SK-N-SH (cell line): ENCODE measurements at regions not wholly inside any gene's neighbourhood (a gene's known extent, or its start where the extent isn't known, plus 50 kb on each side); places are given as distances from the start of the nearest gene placed in this dataset.

ENCODE experiments used
- CTCF ChIA-PET: fragments of 300-600, 350-600 bp; formaldehyde crosslinking; extraction: SDS; loops from one replicate; lab custom pipeline; 2021; lab: Yijun Ruan, JAX
- POLR2A ChIA-PET: fragments of 350-600 bp; sonication (Branson Sonifier 250); formaldehyde crosslinking; extraction: SDS; loops from one replicate; lab custom pipeline; 2020; ENCODE audit warnings: antibody characterized with exemption, inconsistent platforms; lab: Yijun Ruan, JAX
- DNase-seq: peaks from one replicate; pipeline ENCODE4 v3.0.0; 2012
- H2AFZ ChIP-seq: fragments of 200-600 bp; sonication (generic); 2 replicates; pipeline ENCODE4 v1.8.1; 2016; ENCODE audit warnings: antibody characterized with exemption, mild to moderate bottlenecking, low read depth
- H3F3A ChIP-seq: fragments of 200-600 bp; sonication (generic); replicated peaks from 2 replicates; pipeline ENCODE3; 2016; ENCODE audit warnings: antibody characterized with exemption, mild to moderate bottlenecking; ENCODE audit not compliant: insufficient read depth
- H3K27ac ChIP-seq, 2 experiments: fragments of 200-500 bp in 1 of 2; fragments of 200-600 bp in 1 of 2; sonication (Bioruptor generic) in 1 of 2; sonication (generic), shearing (Covaris generic) in 1 of 2; 2 replicates each; pipeline versions ENCODE4 v1.5.1 to v1.6.1; 2014 to 2016; ENCODE audit warnings: low read depth in 2 of 2, inconsistent platforms in 1 of 2, low read length in 1 of 2, mild to moderate bottlenecking in 1 of 2, mixed read lengths in 1 of 2
- H3K27me3 ChIP-seq: fragments of 200-600 bp; sonication (generic), shearing (Covaris generic); 2 replicates; pipeline ENCODE4 v1.6.1; 2016; ENCODE audit warnings: mixed run types; ENCODE audit not compliant: insufficient read depth
- H3K36me3 ChIP-seq, 2 experiments: fragments of 200-500 bp in 1 of 2; fragments of 200-600 bp in 1 of 2; sonication (Bioruptor generic) in 1 of 2; sonication (generic) in 1 of 2; replicated peaks in 1 of 2; 2 replicates each; pipeline versions ENCODE3 to v1.5.1; 2014 to 2016; ENCODE audit warnings: low read length in 1 of 2, mild to moderate bottlenecking in 1 of 2; ENCODE audit not compliant: insufficient read depth in 2 of 2, control insufficient read depth in 1 of 2
- H3K4me1 ChIP-seq, 2 experiments: fragments of 200-500 bp in 1 of 2; fragments of 200-600 bp in 1 of 2; sonication (Bioruptor generic) in 1 of 2; sonication (generic), shearing (Covaris generic) in 1 of 2; 2 replicates each; pipeline versions ENCODE4 v1.5.1 to v1.6.1; 2014 to 2016; ENCODE audit warnings: low read depth in 1 of 2, low read length in 1 of 2, mixed run types in 1 of 2; ENCODE audit not compliant: insufficient read depth in 2 of 2, control insufficient read depth in 1 of 2
- H3K4me2 ChIP-seq: fragments of 200-600 bp; sonication (generic), shearing (Covaris generic); 2 replicates; pipeline ENCODE4 v1.6.1; 2017; ENCODE audit warnings: mixed run types
- H3K4me3 ChIP-seq, 2 experiments: fragments of 200-500 bp in 1 of 2; fragments of 200-600 bp in 1 of 2; sonication (Bioruptor generic) in 1 of 2; sonication (generic), shearing (Covaris generic) in 1 of 2; 2 replicates each; pipeline versions ENCODE4 v1.5.1 to v1.8.1; 2014 to 2016; ENCODE audit warnings: low read depth in 2 of 2, inconsistent platforms in 1 of 2, low read length in 1 of 2, mild to moderate bottlenecking in 1 of 2, mixed read lengths in 1 of 2, moderate library complexity in 1 of 2
- H3K79me2 ChIP-seq: fragments of 200-600 bp; sonication (generic); 2 replicates; pipeline ENCODE4 v1.8.1; 2017; ENCODE audit warnings: mild to moderate bottlenecking; ENCODE audit not compliant: insufficient read depth
- H3K9ac ChIP-seq: fragments of 200-600 bp; sonication (generic); 2 replicates; pipeline ENCODE4 v1.6.1; 2017; ENCODE audit warnings: mixed run types
- H3K9me2 ChIP-seq: fragments of 200-600 bp; sonication (generic); 2 replicates; pipeline ENCODE4 v1.6.1; 2017; ENCODE audit warnings: mixed run types
- H3K9me3 ChIP-seq: fragments of 200-600 bp; sonication (generic); 2 replicates; pipeline ENCODE4 v1.6.1; 2017; ENCODE audit warnings: mixed run types, mild to moderate bottlenecking, moderate library complexity
- H4K20me1 ChIP-seq: fragments of 200-600 bp; sonication (generic); 2 replicates; pipeline ENCODE4 v1.6.1; 2017; ENCODE audit warnings: mild to moderate bottlenecking, mixed run types; ENCODE audit not compliant: insufficient read depth
- ELF1 ChIP-seq: IDR thresholded peaks from 2 replicates; pipeline ENCODE4 v1.4.0; 2012
- EP300 ChIP-seq, 2 experiments: IDR thresholded peaks; 2 replicates each; pipeline versions ENCODE4 v1.4.0 to v1.6.1; 2012; ENCODE audit warnings: borderline replicate concordance in 1 of 2, low read depth in 1 of 2, low read length in 1 of 2
- EZH2phosphoT487 ChIP-seq: fragments of 200-600 bp; sonication (generic); IDR thresholded peaks from 2 replicates; pipeline ENCODE4 v1.6.1; 2017; ENCODE audit warnings: low read depth, mixed run types, mild to moderate bottlenecking, antibody characterized with exemption, moderate library complexity, borderline replicate concordance
- GATA2 ChIP-seq: sonication (generic); formaldehyde crosslinking; IDR thresholded peaks from 2 replicates; pipeline ENCODE4 v1.5.0; 2020; ENCODE audit warnings: mild to moderate bottlenecking, missing genetic modification reagents
- JUND ChIP-seq: IDR thresholded peaks from 2 replicates; pipeline ENCODE4 v1.4.0; 2012
- NRF1 ChIP-seq: IDR thresholded peaks from 2 replicates; pipeline ENCODE4 v1.6.1; 2012; ENCODE audit warnings: low read depth, mild to moderate bottlenecking, low read length
- RAD21 ChIP-seq: IDR thresholded peaks from 2 replicates; pipeline ENCODE4 v1.6.1; 2012; ENCODE audit warnings: mild to moderate bottlenecking, low read length
- RCOR1 ChIP-seq: fragments of 150-350 bp; IDR thresholded peaks from 2 replicates; pipeline ENCODE4 v1.6.1; 2017; ENCODE audit warnings: antibody characterized with exemption, low read length
- REST ChIP-seq: IDR thresholded peaks from 2 replicates; pipeline ENCODE4 v1.6.1; 2012; ENCODE audit warnings: mild to moderate bottlenecking, low read depth, low read length, moderate library complexity
- RXRA ChIP-seq: IDR thresholded peaks from 2 replicates; pipeline ENCODE4 v1.4.0; 2012; ENCODE audit warnings: low read depth, mild to moderate bottlenecking, borderline replicate concordance
- SIN3A ChIP-seq: IDR thresholded peaks from 2 replicates; pipeline ENCODE4 v1.6.1; 2012; ENCODE audit warnings: low read depth, mild to moderate bottlenecking, low read length, moderate library complexity, borderline replicate concordance
- SMC3 ChIP-seq: IDR thresholded peaks from 2 replicates; pipeline ENCODE4 v1.6.1; 2012; ENCODE audit warnings: low read depth, low read length, improper control_type of control experiment
- TAF1 ChIP-seq: IDR thresholded peaks from 2 replicates; pipeline ENCODE4 v1.6.1; 2012; ENCODE audit warnings: low read depth, mild to moderate bottlenecking, low read length, moderate library complexity, borderline replicate concordance
- TCF12 ChIP-seq: IDR thresholded peaks from 2 replicates; pipeline ENCODE4 v1.4.0; 2012
- TEAD4 ChIP-seq: IDR thresholded peaks from 2 replicates; pipeline ENCODE4 v1.4.0; 2012; ENCODE audit warnings: mild to moderate bottlenecking, borderline replicate concordance; ENCODE audit not compliant: insufficient read depth
- USF1 ChIP-seq: IDR thresholded peaks from 2 replicates; pipeline ENCODE4 v1.4.0; 2012; ENCODE audit warnings: low read depth, borderline replicate concordance
- YY1 ChIP-seq: IDR thresholded peaks from 2 replicates; pipeline ENCODE4 v1.4.0; 2012; ENCODE audit warnings: low read depth, mild to moderate bottlenecking
- WGBS: methylation state at CpG from one replicate; pipeline ENCODE4 v1.1.6; 2017; ENCODE audit warnings: low lambda C conversion rate; 5-methylcytosine and 5-hydroxymethylcytosine counted together
- TF ChIP-seq, protein P1 (sequence below): IDR thresholded peaks from 2 replicates; pipeline ENCODE4 v1.4.0; 2012; ENCODE audit warnings: low read depth
- TF ChIP-seq, protein P2 (sequence below): IDR thresholded peaks from 2 replicates; pipeline ENCODE4; 2012

- ChIA-PET CTCF (no interaction called here), POLR2A (no interaction called here)
- WGBS, result 25% methylated on average over 2 of the region's 2 CpGs
- Histone ChIP-seq H3K9me3 (no peaks in the 10 kb centered on the region), H3K4me3 (no peak overlapping the region), H3K27ac (no peak overlapping the region), H3K9me2 (no peaks in the 10 kb centered on the region), H3K27me3 (no peaks in the 10 kb centered on the region), H3K4me1 (no peaks in the 10 kb centered on the region), H3K79me2 (no peaks in the 10 kb centered on the region), H2AFZ (no peak overlapping the region), H3K36me3 (no peaks in the 10 kb centered on the region), H3K9ac (no peak overlapping the region), H4K20me1 (no peaks in the 10 kb centered on the region), H3F3A (no peaks in the 10 kb centered on the region), H3K4me2 (no peak overlapping the region)
- no peak for DNase-seq
- TF ChIP-seq RXRA, result no peak
- no peak for TF ChIP-seq SMC3
- no peak for TF ChIP-seq USF1
- TF ChIP-seq RCOR1, result no peak
- no peak for TF ChIP-seq NRF1
- TF ChIP-seq SIN3A, result no peak
- no peak for TF ChIP-seq TEAD4
- no peak for TF ChIP-seq RAD21
- no peak for TF ChIP-seq EP300 (IDR thresholded peaks at IDR 0.05; ENCODE audit: borderline replicate concordance in 1 of 2, low read depth in 1 of 2, low read length in 1 of 2)
- TF ChIP-seq, protein P1, sequence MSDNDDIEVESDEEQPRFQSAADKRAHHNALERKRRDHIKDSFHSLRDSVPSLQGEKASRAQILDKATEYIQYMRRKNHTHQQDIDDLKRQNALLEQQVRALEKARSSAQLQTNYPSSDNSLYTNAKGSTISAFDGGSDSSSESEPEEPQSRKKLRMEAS, result no peak
- TF ChIP-seq EZH2phosphoT487, result no peak
- TF ChIP-seq TCF12, result no peak
- TF ChIP-seq GATA2, result no peak
- TF ChIP-seq ELF1, result no peak
- TF ChIP-seq JUND, result no peak
- no peak for TF ChIP-seq YY1
- TF ChIP-seq, protein P2, sequence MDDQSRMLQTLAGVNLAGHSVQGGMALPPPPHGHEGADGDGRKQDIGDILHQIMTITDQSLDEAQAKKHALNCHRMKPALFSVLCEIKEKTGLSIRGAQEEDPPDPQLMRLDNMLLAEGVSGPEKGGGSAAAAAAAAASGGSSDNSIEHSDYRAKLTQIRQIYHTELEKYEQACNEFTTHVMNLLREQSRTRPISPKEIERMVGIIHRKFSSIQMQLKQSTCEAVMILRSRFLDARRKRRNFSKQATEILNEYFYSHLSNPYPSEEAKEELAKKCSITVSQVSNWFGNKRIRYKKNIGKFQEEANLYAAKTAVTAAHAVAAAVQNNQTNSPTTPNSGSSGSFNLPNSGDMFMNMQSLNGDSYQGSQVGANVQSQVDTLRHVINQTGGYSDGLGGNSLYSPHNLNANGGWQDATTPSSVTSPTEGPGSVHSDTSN, result no peak
- TF ChIP-seq REST, result no peak
- no peak for TF ChIP-seq TAF1
Observed at GRCh38 chr10:89889606-89890005, 188.2 kb downstream of the KIF20B start.
